ENCODE measurements at regions not wholly inside any gene's neighbourhood (a gene's known extent, or its start where the extent isn't known, plus 50 kb on each side); places are given as distances from the start of the nearest gene placed in this dataset.
"Not testable (repeated sequence)": the region's sequence is repeated elsewhere in the genome, so short reads cannot be mapped to it uniquely, and the experiment has no call there.

DNA sequence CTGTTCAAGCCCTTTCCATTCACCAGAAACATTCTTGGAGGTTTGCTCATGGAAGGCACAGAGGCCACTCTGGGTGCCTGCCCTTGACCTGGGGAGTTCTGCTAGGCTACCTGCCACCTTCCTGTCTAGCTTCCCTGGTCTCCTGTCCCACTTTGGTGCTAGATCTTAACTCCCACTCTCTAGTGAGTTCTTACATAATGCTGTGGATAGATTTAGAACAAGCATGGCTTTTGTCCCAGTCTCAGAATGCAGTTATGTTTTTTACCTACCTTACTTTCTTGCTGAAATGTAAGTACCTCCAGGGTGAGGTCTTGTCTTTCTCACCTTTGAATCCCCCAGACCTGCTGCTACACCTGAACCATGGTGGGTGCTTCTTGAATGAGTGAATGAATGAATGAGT is 1252.3 kb downstream of the TYW1 start:
- intact Hi-C loops (cut with DNase I): no loop called here
- Histone ChIP-seq H3K27ac (no peak overlapping the region), H3K9me3 (peaks cover 0 to 27% of the 10 kb centered on the region in 2 donors), H3K27me3 (no peaks in the 10 kb centered on the region), H3K4me3 (no peak overlapping the region), H3K4me1 (no peaks in the 10 kb centered on the region), H3K36me3 (no peaks in the 10 kb centered on the region)
- ATAC-seq: no peak
- DNase-seq: no peak
- TF ChIP-seq, protein P1, sequence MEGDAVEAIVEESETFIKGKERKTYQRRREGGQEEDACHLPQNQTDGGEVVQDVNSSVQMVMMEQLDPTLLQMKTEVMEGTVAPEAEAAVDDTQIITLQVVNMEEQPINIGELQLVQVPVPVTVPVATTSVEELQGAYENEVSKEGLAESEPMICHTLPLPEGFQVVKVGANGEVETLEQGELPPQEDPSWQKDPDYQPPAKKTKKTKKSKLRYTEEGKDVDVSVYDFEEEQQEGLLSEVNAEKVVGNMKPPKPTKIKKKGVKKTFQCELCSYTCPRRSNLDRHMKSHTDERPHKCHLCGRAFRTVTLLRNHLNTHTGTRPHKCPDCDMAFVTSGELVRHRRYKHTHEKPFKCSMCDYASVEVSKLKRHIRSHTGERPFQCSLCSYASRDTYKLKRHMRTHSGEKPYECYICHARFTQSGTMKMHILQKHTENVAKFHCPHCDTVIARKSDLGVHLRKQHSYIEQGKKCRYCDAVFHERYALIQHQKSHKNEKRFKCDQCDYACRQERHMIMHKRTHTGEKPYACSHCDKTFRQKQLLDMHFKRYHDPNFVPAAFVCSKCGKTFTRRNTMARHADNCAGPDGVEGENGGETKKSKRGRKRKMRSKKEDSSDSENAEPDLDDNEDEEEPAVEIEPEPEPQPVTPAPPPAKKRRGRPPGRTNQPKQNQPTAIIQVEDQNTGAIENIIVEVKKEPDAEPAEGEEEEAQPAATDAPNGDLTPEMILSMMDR (IDR thresholded peaks at IDR 0.05): no peak

DNA sequence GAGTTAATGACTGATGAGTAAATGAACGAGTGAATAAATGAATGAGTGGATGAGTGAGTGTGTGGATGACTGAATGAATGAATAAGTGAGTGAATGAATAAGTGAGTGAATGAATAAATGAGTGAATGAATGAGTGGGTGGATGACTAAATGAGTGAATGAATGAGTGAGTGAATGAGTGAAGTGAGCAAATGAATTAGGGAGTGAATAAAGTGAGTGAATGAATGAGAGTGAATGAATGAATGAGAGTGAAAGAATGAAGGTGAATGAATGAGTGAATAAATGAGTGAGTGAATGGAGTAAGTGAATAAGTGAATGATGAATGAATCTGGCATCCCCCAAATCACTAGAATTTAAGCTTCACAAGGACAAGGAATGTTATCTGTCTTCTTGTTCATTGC is 1253.0 kb downstream of the TYW1 start:
- H3K36me3 ChIP-seq: no peaks in the 10 kb centered on the region
- H3K9me3 ChIP-seq: peaks cover 0 to 30% of the 10 kb centered on the region in 2 donors
- TF ChIP-seq, protein P1 (IDR thresholded peaks at IDR 0.05): no peak
- no peak overlapping the region for H3K27ac ChIP-seq
- no peaks in the 10 kb centered on the region for H3K4me1 ChIP-seq
- intact Hi-C loops (cut with DNase I): no loop called here
- DNase-seq: no peak
- H3K27me3 ChIP-seq: no peaks in the 10 kb centered on the region
- H3K4me3 ChIP-seq: no peak overlapping the region
- no peak for ATAC-seq

DNA sequence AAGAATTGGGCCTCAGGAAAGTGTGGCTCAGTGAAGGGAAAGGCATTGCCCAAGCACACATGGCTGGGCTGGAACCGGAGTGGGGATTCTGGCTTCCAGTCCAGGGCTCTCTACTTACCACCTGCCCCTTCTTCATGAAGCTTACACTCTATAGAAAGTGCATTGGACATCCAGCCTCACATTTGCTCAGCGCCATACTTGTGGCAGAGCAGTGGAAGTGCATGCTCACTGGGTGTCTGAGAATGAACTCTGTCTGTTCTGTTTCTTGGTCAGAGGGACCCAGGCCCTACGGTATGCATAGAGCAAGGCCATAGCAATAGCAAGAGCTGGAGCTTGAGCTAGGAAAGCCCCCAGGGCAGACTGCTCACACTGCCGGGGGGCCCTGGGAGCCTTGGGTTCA is 1253.5 kb downstream of the TYW1 start:
- TF ChIP-seq, protein P1 (IDR thresholded peaks at IDR 0.05): no peak
- H3K9me3 ChIP-seq: peaks cover 0 to 30% of the 10 kb centered on the region in 2 donors
- H3K27ac ChIP-seq: no peak overlapping the region
- ATAC-seq (no peak), DNase-seq (no peak)
- no peak overlapping the region for H3K4me3 ChIP-seq
- no peaks in the 10 kb centered on the region for H3K4me1 ChIP-seq
- intact Hi-C loops (cut with DNase I): no loop called here
- no peaks in the 10 kb centered on the region for H3K36me3 ChIP-seq
- H3K27me3 ChIP-seq: no peaks in the 10 kb centered on the region

DNA sequence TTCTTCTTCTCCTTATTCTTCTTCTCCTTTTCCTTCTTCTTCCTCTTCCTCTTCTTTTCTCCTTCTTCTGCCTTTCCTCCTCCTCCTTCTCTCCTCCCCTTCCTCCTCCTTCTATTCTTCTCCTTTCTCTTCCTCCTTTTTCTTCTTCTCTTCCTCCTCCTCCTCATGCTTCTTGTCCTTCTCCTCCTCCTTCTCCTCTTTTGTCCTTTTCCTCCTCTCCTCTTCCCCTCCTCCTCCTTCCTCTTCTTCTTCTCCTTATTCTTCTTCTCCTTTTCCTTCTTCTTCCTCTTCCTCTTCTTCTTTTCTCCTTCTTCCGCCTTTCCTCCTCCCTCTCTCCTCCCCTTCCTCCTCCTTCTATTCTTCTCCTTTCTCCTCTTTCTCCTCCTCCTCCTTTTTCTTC is 1258.2 kb downstream of the TYW1 start:
- H3K4me1 ChIP-seq; H3K4me3 ChIP-seq; H3K27me3 ChIP-seq; H3K27ac ChIP-seq; ATAC-seq; intact Hi-C loops (cut with DNase I); H3K36me3 ChIP-seq; DNase-seq: not testable (repeated sequence)
- peaks cover 0 to 32% of the 10 kb centered on the region in 2 donors for H3K9me3 ChIP-seq

DNA sequence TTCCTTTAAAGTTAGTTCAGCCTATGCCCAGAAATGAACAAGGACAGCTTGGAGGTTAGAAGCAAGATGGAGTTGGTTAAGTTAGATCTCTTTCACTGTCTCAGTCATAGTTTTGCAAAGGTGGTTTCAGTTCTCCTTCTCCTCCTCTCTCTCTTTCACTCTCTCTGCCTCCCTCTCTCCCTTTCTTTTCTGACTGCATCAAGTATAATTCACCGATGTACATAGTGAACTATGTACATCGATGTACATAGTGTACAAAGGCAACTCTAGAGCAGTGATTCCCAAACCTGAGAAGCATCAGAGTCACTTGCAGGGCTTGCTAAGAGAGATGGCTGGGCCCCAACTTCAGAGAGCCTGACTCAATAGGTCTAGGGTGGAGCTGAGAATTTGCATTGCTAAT is 1259.7 kb downstream of the TYW1 start:
- ATAC-seq: no peak
- H3K36me3 ChIP-seq: no peaks in the 10 kb centered on the region
- intact Hi-C loops (cut with DNase I): no loop called here

DNA sequence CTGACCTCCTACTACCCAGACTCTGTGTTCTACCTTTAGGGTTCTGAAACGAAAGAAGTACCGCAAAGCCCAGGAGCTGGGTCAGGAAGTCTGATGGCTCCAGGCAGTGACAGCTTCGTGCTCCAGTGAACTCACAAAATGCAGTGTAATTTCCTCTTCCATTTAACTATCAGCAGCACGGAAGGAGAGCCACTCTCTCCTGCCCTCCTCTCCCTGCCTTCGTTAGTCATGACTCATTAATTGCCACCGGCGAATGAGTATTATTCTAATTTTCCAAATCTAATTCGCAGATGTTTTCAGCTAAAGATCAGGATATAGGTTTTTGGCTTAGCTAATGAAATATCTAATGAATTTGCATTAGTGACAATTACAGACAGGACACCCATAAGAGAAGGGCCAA is 1262.0 kb downstream of the TYW1 start:
- H3K36me3 ChIP-seq: no peaks in the 10 kb centered on the region
- H3K9me3 ChIP-seq: peaks cover 0 to 26% of the 10 kb centered on the region in 2 donors
- H3K4me3 ChIP-seq: no peak overlapping the region
- no peak overlapping the region for H3K27ac ChIP-seq
- intact Hi-C loops (cut with DNase I): no loop called here
- DNase-seq (no peak), ATAC-seq (no peak)
- TF ChIP-seq, protein P1 (IDR thresholded peaks at IDR 0.05): no peak
- H3K27me3 ChIP-seq: no peaks in the 10 kb centered on the region
- H3K4me1 ChIP-seq: no peaks in the 10 kb centered on the region

More for the DNA sequence above, 1259.7 kb downstream of the TYW1 start:
- H3K4me3 ChIP-seq: no peak overlapping the region
- no peak for DNase-seq
- H3K9me3 ChIP-seq: peaks cover 0 to 27% of the 10 kb centered on the region in 2 donors
- TF ChIP-seq, protein P1 (IDR thresholded peaks at IDR 0.05): no peak
- no peaks in the 10 kb centered on the region for H3K4me1 ChIP-seq
- no peaks in the 10 kb centered on the region for H3K27me3 ChIP-seq
- H3K27ac ChIP-seq: no peak overlapping the region
